GM12878 (cell line): ENCODE measurements at regions not wholly inside any gene's neighbourhood (a gene's known extent, or its start where the extent isn't known, plus 50 kb on each side); places are given as distances from the start of the nearest gene placed in this dataset.

Experiments used
- ATAC-seq: fragments of 200-7000 bp; cut with Tn5 transposase; 3 replicates; pipeline ENCODE4 v1.9.1; 2020; ENCODE audit warnings: mild to moderate bottlenecking, moderate library complexity
- BruUV-seq: library from RNA; stranded (reverse); fragments of 400-500 nt; replicated peaks from 2 replicates; lab custom pipeline; 2021; lab: Mats Ljungman, UMichigan
- CTCF ChIA-PET: fragments of 300-600 bp; sonication (Branson Sonifier 250); formaldehyde crosslinking; extraction: SDS; loops from one replicate; lab custom pipeline; 2021; ENCODE audit warnings: inconsistent platforms; lab: Yijun Ruan, JAX
- POLR2A ChIA-PET: fragments of 350-600 bp; formaldehyde crosslinking; extraction: SDS; loops from one replicate; lab custom pipeline; 2021; ENCODE audit warnings: inconsistent platforms; lab: Charles Lee
- RAD21 ChIA-PET: fragments of 300-600 bp; sonication (Branson Sonifier 250); formaldehyde crosslinking; loops from one replicate; lab custom pipeline; 2023; ENCODE audit warnings: antibody characterized with exemption; ENCODE audit not compliant: unreplicated experiment; lab: Charles Lee
- SMC1A ChIA-PET: fragments of 300-600 bp; sonication (Branson Sonifier 250); formaldehyde crosslinking; loops from one replicate; lab custom pipeline; 2023; ENCODE audit not compliant: unreplicated experiment, uncharacterized antibody; lab: Charles Lee
- DNase-seq: peaks from one replicate; pipeline ENCODE4 v3.0.0-alpha.2; 2011; ENCODE audit warnings: low read depth, low spot score
- FAIRE-seq: peaks from 3 replicates; lab custom pipeline; 2011; peaks lifted over from hg19 to GRCh38; lab: Jason Lieb, UNC
- H2AFZ ChIP-seq: 2 replicates; pipeline ENCODE4 v1.6.0; 2011; ENCODE audit warnings: low read depth, low read length, control low read depth; ENCODE audit not compliant: control insufficient read depth
- H3K27ac ChIP-seq: 2 replicates; pipeline ENCODE4 v1.5.1; 2011; ENCODE audit warnings: control low read depth; ENCODE audit not compliant: control insufficient read depth, insufficient read depth
- H3K27me3 ChIP-seq, 2 experiments: replicated peaks in 1 of 2; 2 replicates each; pipeline versions ENCODE4 v1.6.0 to v1.6.1; 2011; ENCODE audit warnings: low read length in 1 of 2; ENCODE audit not compliant: control insufficient read depth in 2 of 2, insufficient read depth in 2 of 2
- H3K36me3 ChIP-seq, 2 experiments: 2 replicates each; pipeline ENCODE4 v1.5.1; 2011; ENCODE audit warnings: low read length in 1 of 2; ENCODE audit not compliant: control insufficient read depth in 2 of 2, insufficient read depth in 2 of 2
- H3K4me1 ChIP-seq: 2 replicates; pipeline ENCODE4 v1.6.1; 2011; ENCODE audit warnings: mild to moderate bottlenecking, low read length, moderate library complexity, mixed read lengths; ENCODE audit not compliant: control insufficient read depth, insufficient read depth
- H3K4me2 ChIP-seq: 2 replicates; pipeline ENCODE4 v1.6.0; 2011; ENCODE audit warnings: control low read depth; ENCODE audit not compliant: control insufficient read depth, insufficient read depth
- H3K4me3 ChIP-seq: fragments of 200-600 bp; sonication (generic); 2 replicates; pipeline ENCODE4 v1.5.1; 2016
- H3K79me2 ChIP-seq: 2 replicates; pipeline ENCODE4 v1.6.0; 2011; ENCODE audit warnings: low read length; ENCODE audit not compliant: control insufficient read depth, insufficient read depth
- H3K9ac ChIP-seq: 2 replicates; pipeline ENCODE4 v1.8.0; 2011; ENCODE audit warnings: low read length, control low read depth, mixed read lengths; ENCODE audit not compliant: control insufficient read depth, insufficient read depth
- H3K9me3 ChIP-seq: replicated peaks from 3 replicates; pipeline ENCODE4 v1.5.1; 2011; ENCODE audit warnings: mild to moderate bottlenecking, low read length; ENCODE audit not compliant: control insufficient read depth, insufficient read depth
- H4K20me1 ChIP-seq: 2 replicates; pipeline ENCODE4 v1.6.0; 2011; ENCODE audit not compliant: control insufficient read depth, insufficient read depth
- BCL11A ChIP-seq: IDR thresholded peaks from 2 replicates; pipeline ENCODE4 v1.6.1; 2011; ENCODE audit warnings: low read depth, low read length
- CEBPB ChIP-seq, 2 experiments: fragments of 150-350 bp in 1 of 2; IDR thresholded peaks; 2 replicates each; pipeline ENCODE4 v1.6.1; 2012 to 2014; ENCODE audit warnings: low read depth in 2 of 2, low read length in 2 of 2, borderline replicate concordance in 1 of 2, inconsistent platforms in 1 of 2
- CHD2 ChIP-seq: IDR thresholded peaks from 2 replicates; pipeline ENCODE4 v1.6.1; 2011; ENCODE audit warnings: low read depth, low read length, improper control_type of control experiment, borderline replicate concordance
- ELK1 ChIP-seq: IDR thresholded peaks from 2 replicates; pipeline ENCODE4 v1.6.1; 2012; ENCODE audit warnings: low read depth, low read length, improper control_type of control experiment
- HDGF ChIP-seq: fragments of 450-650 bp; IDR thresholded peaks from 2 replicates; pipeline ENCODE4 v1.6.1; 2016; ENCODE audit warnings: antibody characterized with exemption
- JUND ChIP-seq: IDR thresholded peaks from 2 replicates; pipeline ENCODE4 v1.6.1; 2012; ENCODE audit warnings: low read depth, mild to moderate bottlenecking, low read length, improper control_type of control experiment, moderate library complexity
- MEF2B ChIP-seq: fragments of 450-650 bp; IDR thresholded peaks from 2 replicates; pipeline ENCODE4 v1.6.1; 2018; ENCODE audit warnings: mild to moderate bottlenecking, moderate library complexity; ENCODE audit not compliant: partially characterized antibody, poor library complexity, severe bottlenecking
- PBX3 ChIP-seq: IDR thresholded peaks from 2 replicates; pipeline ENCODE4 v1.6.1; 2011; ENCODE audit warnings: mild to moderate bottlenecking, low read depth, low read length, moderate library complexity; ENCODE audit not compliant: insufficient replicate concordance
- POLR2AphosphoS5 ChIP-seq: IDR thresholded peaks from 2 replicates; pipeline ENCODE4 v1.6.1; 2011; ENCODE audit warnings: mild to moderate bottlenecking, low read length, inconsistent platforms
- RBBP5 ChIP-seq: fragments of 200-600 bp; sonication (generic); conservative IDR thresholded peaks from 2 replicates; pipeline ENCODE4 v1.6.1; 2016
- STAT1 ChIP-seq: fragments of 450-650 bp; conservative IDR thresholded peaks from 2 replicates; pipeline ENCODE4 v1.6.1; 2014; ENCODE audit warnings: antibody characterized with exemption, mild to moderate bottlenecking
- in situ Hi-C: fragments of 300-500 bp; cut with MboI; formaldehyde crosslinking; loops from 9 replicates; pipeline ENCODE4 v1.14.3; 2018; ENCODE audit warnings: mixed read lengths
- intact Hi-C: fragments of 100-400 bp; cut with micrococcal nuclease; formaldehyde crosslinking; loops from one replicate; pipeline ENCODE4 v1.14.2; 2022; ENCODE audit not compliant: unreplicated experiment
- TF ChIP-seq, protein P1 (sequence below): fragments of 150-350 bp; IDR thresholded peaks from 2 replicates; pipeline ENCODE4 v1.6.1; 2014; ENCODE audit warnings: mild to moderate bottlenecking, low read depth, low read length
- TF ChIP-seq, protein P2 (sequence below): fragments of 450-650 bp; IDR thresholded peaks from 2 replicates; pipeline ENCODE4 v1.6.1; 2016; ENCODE audit warnings: mild to moderate bottlenecking

DNA sequence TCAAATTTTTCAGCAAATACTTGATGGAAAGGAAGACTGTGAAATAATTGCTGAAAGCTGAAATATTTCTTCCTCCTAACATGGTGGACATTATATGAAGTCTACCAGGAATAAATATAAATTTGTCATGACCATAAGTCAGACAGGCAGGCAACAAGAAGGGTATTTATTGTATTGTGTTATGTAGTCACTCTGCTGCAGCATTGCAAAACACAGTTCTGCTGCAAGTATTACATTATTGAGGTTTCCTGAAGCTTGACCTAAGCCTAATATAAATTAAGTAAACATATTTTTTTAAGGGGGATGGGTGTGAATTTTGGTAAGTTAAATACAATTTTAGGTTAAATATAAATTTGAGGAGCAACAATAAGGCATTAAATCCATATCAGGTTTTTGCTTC is 60.2 kb upstream of the MAOA start:
- Histone ChIP-seq H3K9me3 (no peaks in the 10 kb centered on the region), H3K79me2 (no peaks in the 10 kb centered on the region), H2AFZ (no peak overlapping the region), H3K27ac (no peak overlapping the region), H3K36me3 (no peaks in the 10 kb centered on the region), H4K20me1 (no peaks in the 10 kb centered on the region), H3K27me3 (no peaks in the 10 kb centered on the region), H3K9ac (no peak overlapping the region), H3K4me2 (no peak overlapping the region), H3K4me3 (no peak overlapping the region), H3K4me1 (no peaks in the 10 kb centered on the region)
- no TSS peak for BruUV-seq
- DNase-seq (no peak), FAIRE-seq (no peak), ATAC-seq (no peak)
- ChIA-PET CTCF (no interaction called here), RAD21 (no interaction called here), POLR2A (no interaction called here), SMC1A (no interaction called here)
- TF ChIP-seq CEBPB (IDR thresholded peaks at IDR 0.05; ENCODE audit: borderline replicate concordance in 1 of 2, low read depth in 2 of 2, low read length in 2 of 2) (no peak), JUND (no peak), BCL11A (no peak), STAT1 (no peak), ELK1 (no peak), PBX3 (no peak), MEF2B (no peak), RBBP5 (no peak), CHD2 (no peak), HDGF (no peak), POLR2AphosphoS5 (no peak)
- TF ChIP-seq, protein P1, sequence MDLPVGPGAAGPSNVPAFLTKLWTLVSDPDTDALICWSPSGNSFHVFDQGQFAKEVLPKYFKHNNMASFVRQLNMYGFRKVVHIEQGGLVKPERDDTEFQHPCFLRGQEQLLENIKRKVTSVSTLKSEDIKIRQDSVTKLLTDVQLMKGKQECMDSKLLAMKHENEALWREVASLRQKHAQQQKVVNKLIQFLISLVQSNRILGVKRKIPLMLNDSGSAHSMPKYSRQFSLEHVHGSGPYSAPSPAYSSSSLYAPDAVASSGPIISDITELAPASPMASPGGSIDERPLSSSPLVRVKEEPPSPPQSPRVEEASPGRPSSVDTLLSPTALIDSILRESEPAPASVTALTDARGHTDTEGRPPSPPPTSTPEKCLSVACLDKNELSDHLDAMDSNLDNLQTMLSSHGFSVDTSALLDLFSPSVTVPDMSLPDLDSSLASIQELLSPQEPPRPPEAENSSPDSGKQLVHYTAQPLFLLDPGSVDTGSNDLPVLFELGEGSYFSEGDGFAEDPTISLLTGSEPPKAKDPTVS: no peak
- TF ChIP-seq, protein P2, sequence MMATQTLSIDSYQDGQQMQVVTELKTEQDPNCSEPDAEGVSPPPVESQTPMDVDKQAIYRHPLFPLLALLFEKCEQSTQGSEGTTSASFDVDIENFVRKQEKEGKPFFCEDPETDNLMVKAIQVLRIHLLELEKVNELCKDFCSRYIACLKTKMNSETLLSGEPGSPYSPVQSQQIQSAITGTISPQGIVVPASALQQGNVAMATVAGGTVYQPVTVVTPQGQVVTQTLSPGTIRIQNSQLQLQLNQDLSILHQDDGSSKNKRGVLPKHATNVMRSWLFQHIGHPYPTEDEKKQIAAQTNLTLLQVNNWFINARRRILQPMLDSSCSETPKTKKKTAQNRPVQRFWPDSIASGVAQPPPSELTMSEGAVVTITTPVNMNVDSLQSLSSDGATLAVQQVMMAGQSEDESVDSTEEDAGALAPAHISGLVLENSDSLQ: no peak
- intact Hi-C loops (no loop called here), in situ Hi-C loops (no loop called here)
